MG63 (cell line): ENCODE measurements at regions not wholly inside any gene's neighbourhood (a gene's known extent, or its start where the extent isn't known, plus 50 kb on each side); places are given as distances from the start of the nearest gene placed in this dataset.
"Not testable (repeated sequence)": the region's sequence is repeated elsewhere in the genome, so short reads cannot be mapped to it uniquely, and the experiment has no call there.

Source experiments
- DNase-seq: peaks from one replicate; pipeline ENCODE4 v3.0.0-alpha.2; 2020
- H3K27me3 ChIP-seq: fragments of 250-450 bp; sonication (Bioruptor Pico); 2 replicates; pipeline ENCODE4 v1.5.1; 2020; ENCODE audit warnings: mild to moderate bottlenecking, moderate library complexity
- H3K36me3 ChIP-seq: fragments of 250-450 bp; sonication (Bioruptor Pico); 2 replicates; pipeline ENCODE4 v1.5.1; 2020; ENCODE audit warnings: mild to moderate bottlenecking, moderate library complexity
- H3K4me3 ChIP-seq: fragments of 250-450 bp; sonication (Bioruptor Pico); 2 replicates; pipeline ENCODE4 v1.5.1; 2020; ENCODE audit warnings: mild to moderate bottlenecking, moderate library complexity
- H3K9me3 ChIP-seq: fragments of 250-450 bp; sonication (Bioruptor Pico); 2 replicates; pipeline ENCODE4 v1.5.1; 2020; ENCODE audit warnings: mild to moderate bottlenecking, moderate library complexity

DNA sequence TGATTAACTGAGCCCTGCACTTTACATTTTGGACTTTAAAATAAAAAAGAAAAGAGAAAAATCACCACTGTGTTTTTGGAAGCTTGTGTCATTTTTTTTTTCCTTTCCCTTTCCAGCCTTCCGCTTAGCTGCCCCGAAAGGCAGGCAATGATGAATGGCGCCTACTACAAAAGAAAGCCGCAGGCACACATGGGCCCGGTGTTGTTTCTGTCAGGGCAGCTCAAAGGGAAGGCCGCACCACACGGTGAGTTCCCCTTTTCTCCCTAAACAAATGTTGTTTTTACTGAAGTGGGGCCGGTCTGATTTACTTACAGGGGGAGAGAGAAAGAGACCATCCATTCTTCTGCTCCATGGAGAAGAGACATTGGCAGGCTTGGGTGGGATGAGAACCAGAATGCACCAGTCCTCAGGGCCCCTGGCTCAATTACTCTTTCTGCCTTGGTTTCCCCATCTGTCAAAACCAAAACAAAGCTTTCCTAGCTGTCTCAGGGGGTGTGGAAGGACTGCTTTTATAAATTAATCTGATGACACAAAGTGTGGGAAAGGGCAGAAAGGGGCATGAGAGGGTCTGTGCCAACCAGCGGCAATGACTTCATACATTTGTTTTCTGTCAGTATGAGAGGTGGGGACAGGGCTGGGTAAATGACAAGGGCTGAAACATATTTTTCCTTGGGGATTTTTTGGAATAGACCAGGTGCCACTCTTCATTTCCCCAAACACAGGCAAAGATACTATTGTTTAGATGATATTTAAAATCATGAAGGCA, 91.4 kb upstream of the PLXNA2 start:
- no peaks in the 10 kb centered on the region for H3K9me3 ChIP-seq

DNA sequence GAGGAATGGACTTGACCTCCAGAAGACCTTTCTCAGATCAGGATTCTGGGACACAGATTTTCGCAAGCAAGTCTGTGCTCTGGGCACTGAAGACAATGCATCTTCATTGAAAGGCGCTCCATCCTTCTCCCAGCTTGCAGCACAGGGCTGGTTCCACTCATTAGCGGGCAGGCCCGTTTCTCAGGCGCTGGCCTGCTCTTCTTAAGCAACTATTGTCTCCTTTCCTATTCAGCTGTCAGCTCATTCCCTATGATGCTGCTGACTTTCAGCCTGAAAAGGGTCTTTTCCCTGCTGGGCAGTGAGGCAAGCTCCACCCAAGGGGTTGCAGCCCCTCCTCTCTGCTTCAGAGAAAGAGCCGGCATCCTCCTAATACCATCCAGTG, 91.9 kb upstream of the PLXNA2 start:
- Histone ChIP-seq H3K36me3 (no peaks in the 10 kb centered on the region), H3K4me3 (no peak overlapping the region), H3K27me3 (peaks cover 9% of the 10 kb centered on the region), H3K9me3 (no peaks in the 10 kb centered on the region)
- DNase-seq: no peak

More for the DNA sequence above, 91.4 kb upstream of the PLXNA2 start:
- Histone ChIP-seq H3K4me3 (no peak overlapping the region), H3K27me3 (peaks cover 14% of the 10 kb centered on the region), H3K36me3 (no peaks in the 10 kb centered on the region)
- DNase-seq: no peak

DNA sequence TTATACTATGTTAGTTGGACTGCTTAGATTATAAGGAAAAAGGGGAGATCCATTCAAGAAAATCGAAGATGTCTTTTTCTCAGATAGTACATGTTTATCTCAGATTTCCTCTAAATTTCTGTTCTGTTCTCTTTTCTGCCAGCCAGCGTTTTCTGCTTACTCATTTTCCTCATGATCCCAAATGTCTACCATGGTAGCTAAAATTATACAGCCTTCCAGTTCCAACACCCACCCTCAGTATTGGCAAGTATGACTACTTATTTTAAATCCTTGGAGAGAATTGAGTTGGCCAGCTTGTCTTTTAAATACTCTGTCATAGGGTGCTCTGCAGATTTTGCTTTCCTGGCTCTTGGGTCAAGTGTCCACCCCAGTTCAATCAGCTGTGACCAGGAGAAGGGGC, 95.7 kb upstream of the PLXNA2 start:
- H3K9me3 ChIP-seq: no peaks in the 10 kb centered on the region
- no peak overlapping the region for H3K4me3 ChIP-seq
- H3K36me3 ChIP-seq: no peaks in the 10 kb centered on the region
- peaks cover 2% of the 10 kb centered on the region; the same call in 1 of the 2 replicates for H3K27me3 ChIP-seq
- DNase-seq: no peak

DNA sequence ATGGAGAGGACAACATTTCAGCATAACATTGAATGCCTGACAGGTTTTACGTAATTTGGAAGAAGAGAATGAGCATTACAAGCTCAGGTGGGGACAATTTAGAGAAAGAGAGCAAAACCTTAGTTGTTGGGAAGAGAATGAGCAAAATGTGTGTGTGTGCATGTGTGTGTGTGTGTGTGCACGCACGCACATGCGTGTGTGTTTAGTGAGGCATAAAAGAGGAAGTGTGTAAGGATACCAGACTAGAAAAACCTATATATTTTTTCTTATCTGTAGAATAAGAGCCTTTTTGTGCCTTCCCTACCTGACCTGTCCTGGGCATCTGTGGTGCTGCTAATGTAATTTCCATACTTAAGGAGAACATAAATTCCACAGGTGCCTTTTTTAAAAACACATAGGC, 99.0 kb upstream of the PLXNA2 start:
- no peak for DNase-seq
- Histone ChIP-seq H3K4me3 (no peak overlapping the region), H3K9me3 (no peaks in the 10 kb centered on the region)

DNA sequence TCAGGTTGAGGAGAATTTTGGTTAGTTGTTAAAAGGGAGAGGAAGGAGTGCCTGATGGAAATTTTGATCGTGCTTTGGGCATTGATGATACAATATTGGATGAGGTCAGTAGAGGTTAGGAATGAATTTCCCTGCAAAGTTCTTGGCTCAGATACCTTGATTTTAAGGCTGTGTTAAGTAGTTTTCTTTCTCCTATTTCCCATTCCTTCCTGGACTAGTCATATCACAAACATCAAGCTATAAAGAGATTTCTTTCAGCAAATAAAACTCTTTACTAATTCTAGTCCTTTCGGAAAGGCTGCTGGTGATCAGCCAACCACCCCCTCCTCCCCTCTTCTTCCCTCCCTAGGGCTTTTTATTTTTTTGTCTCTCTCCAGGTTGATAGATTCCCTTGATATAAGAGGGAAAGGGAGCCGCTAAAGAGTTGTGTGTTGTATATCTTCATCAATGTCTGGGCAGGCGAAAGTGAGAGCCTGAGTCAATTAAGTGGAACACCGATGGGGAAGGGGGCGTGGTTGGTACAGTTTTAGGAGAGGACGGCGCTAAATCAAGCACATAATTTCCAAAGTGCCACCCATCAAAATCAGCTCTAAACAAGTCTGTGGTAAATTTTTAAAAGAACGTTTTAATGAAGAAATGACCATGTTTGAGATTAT, 100.1 kb upstream of the PLXNA2 start:
- Histone ChIP-seq H3K27me3 (peaks cover 2% of the 10 kb centered on the region; the same call in 1 of the 2 replicates), H3K4me3 (no peak overlapping the region), H3K9me3 (no peaks in the 10 kb centered on the region), H3K36me3 (no peaks in the 10 kb centered on the region)
- DNase-seq: no peak

More for the DNA sequence above, 99.0 kb upstream of the PLXNA2 start:
- peaks cover 2% of the 10 kb centered on the region; the same call in 1 of the 2 replicates for H3K27me3 ChIP-seq
- H3K36me3 ChIP-seq: no peaks in the 10 kb centered on the region

DNA sequence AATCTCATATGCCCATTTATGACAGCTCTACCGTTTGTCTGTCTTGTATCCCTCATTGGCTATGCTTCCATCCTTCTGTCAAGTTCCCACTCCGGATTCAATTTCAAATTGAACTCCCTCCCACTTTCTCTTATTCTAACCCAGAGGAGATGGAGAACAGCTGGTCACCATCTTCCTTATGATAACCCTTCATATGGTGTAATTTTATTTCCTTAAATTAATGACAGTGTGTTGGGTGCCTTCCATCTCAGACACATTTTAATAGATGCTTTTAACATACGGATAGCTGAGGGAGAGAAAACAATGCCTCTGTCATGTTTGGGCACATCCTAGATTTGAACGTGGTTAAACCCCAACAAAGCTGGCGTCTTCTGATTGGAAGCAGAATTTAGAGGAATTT, 103.0 kb upstream of the PLXNA2 start:
- no peak overlapping the region for H3K4me3 ChIP-seq
- no peak for DNase-seq
- no peaks in the 10 kb centered on the region for H3K9me3 ChIP-seq
- no peaks in the 10 kb centered on the region for H3K36me3 ChIP-seq
- peaks cover 2% of the 10 kb centered on the region; the same call in 1 of the 2 replicates for H3K27me3 ChIP-seq

DNA sequence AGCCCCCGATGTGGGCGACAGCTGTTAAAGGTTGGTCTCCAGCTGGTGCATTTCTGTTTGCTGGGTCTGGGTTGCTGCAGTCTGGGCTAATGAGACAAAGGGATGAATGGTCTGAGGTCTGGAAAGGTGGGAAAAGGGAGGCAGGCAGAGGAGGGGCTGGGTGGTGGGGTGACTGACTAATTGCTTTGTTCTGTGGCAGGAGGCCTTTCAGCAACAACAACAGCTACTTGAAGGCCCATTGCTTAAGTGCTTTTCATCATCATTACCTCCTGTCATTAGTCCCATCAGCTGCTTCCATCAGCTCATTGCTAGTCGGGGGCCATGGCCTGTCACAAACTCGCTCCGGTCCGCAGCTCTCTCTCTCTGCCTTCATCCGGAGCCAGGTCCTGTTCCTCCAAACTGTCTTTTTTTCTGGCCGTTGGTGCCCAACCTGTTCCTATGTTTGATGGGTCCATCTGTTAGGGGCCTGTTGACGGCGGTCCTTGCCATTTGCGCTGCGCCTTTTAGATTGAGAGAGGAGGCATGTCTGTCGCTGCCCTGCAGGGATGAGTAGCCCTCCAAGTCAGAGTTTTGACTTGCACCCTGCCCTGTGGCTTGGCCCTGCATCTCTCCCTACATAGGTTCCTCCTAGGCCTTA, 105.6 kb upstream of the PLXNA2 start:
- Histone ChIP-seq H3K4me3 (no peak overlapping the region), H3K27me3 (no peaks in the 10 kb centered on the region), H3K9me3 (no peaks in the 10 kb centered on the region), H3K36me3 (no peaks in the 10 kb centered on the region)
- DNase-seq: no peak

DNA sequence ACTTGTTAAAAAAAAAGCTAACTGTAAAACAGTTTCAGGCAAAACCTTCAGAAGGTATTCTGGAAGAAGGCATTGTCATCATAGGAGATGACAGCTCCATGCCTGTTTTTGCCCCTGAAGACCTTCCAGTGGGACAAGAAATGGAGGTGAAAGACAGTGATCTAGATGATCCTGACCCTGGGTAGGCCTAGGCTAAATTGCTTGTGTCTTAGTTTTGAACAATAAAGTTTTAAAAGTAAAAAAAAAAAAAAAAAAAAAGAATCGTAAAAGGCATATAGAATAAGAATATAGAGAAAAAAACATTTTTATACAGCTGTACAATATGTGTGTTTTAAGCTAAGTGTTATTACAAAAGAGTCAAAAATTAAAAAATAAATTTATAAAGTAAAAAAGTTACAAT, 106.6 kb upstream of the PLXNA2 start:
- no peaks in the 10 kb centered on the region for H3K9me3 ChIP-seq
- H3K4me3 ChIP-seq: no peak overlapping the region
- H3K27me3 ChIP-seq: no peaks in the 10 kb centered on the region
- no peaks in the 10 kb centered on the region for H3K36me3 ChIP-seq
- no peak for DNase-seq

DNA sequence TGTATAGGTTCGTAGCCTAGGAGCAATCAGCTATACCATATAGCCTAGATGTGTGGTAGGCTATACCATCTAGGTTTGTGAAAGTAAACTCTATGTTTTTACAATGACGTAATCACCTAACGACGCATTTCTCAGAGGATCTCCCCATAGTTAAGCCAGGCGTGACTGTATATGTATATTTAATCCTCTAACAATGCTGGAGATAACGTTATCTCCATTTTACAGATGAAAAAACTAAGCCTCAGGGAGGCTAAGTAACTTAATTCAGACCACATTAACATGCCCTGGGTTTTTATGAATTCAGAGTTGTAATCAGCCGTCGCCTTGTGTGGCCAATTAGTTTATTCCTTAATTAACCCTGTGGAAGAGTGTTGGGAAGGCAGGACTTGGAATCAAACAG, 107.7 kb upstream of the PLXNA2 start:
- Histone ChIP-seq H3K36me3 (no peaks in the 10 kb centered on the region), H3K9me3 (no peaks in the 10 kb centered on the region), H3K27me3 (no peaks in the 10 kb centered on the region), H3K4me3 (no peak overlapping the region)
- no peak for DNase-seq

DNA sequence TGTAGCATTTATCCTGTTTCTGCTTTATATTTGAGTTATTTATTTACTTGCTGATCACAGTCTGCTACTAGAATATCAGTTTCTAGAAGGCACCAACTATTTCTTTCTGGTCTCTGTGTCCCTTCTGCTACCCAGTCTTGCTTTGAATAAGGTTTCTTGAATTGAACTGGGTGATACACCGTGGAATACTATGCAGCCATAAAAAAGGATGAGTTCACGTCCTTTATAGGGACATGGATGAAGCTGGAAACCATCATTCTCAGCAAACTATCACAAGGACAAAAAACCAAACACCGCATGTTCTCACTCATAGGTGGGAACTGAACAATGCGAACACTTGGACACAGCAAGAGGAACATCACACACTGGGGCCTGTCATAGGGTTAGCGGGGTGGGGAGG, 109.6 kb upstream of the PLXNA2 start:
- H3K4me3 ChIP-seq, H3K36me3 ChIP-seq, DNase-seq, H3K27me3 ChIP-seq, H3K9me3 ChIP-seq: not testable (repeated sequence)

DNA sequence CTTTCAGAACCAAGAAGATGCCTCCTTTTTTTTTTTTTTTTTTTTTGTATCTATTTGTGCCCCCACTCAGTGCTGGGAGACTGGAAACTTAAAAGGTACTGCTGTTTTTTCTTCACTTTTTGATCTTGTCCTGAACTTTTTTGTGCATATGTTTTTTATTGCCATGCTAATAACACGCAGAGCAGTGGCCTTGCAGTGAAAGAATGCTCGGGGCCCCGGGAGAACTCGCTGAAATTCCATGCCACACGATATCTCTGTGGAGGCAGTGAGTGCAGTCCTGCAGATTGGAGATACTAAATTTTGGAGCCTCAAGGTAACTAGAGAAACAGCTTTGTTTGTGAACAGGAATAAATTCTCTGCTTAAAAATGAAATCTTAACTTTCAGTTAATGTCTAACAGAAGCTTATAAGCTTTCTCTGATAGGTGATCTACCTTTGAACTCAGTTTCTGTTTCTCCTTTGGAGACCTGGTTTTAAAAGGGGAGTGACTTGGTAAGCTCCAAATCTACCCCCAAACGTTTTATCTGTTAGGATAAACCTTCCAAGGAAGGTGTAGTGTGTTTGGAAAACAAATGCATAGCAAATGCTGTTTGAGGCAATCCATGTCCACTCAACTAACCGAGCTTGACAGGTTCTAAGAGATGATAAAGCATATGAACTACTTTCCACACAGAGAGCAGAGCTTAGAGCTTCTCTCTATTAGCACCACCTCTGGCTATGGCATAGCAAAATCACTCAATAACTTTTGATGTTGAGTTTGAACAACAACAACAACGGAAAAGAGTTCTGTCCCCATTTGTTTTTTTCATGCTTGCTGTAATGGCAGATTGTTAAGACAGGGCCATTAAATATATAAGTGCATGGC, 113.7 kb upstream of the PLXNA2 start:
- no peak overlapping the region for H3K4me3 ChIP-seq
- no peak for DNase-seq
- H3K9me3 ChIP-seq: no peaks in the 10 kb centered on the region
- 0 out of 2 replicates have a peak, but pooled peaks cover 3% of the 10 kb centered on the region for H3K27me3 ChIP-seq
- H3K36me3 ChIP-seq: no peaks in the 10 kb centered on the region

DNA sequence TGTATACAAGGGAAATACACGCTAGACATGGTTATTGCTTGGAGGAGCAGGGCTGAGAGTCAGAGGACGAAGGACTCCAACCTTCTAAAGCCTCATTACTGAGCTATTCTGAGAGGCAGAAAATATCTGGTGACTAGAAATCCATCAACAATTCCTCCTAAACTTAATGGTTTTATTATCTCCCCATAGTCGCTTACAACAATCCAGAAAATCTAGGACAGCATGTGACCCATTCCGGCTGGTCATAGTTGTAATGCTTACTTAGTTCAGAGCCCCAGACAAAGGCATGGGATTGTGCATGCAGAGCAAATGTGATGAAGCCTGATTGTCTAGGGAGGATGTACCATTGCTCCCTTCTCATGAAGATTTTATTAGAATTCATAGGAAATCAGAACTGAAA, 114.5 kb upstream of the PLXNA2 start:
- Histone ChIP-seq H3K9me3 (no peaks in the 10 kb centered on the region), H3K4me3 (no peak overlapping the region), H3K27me3 (peaks cover 6% of the 10 kb centered on the region; the same call in 1 of the 2 replicates), H3K36me3 (no peaks in the 10 kb centered on the region)
- DNase-seq: no peak

DNA sequence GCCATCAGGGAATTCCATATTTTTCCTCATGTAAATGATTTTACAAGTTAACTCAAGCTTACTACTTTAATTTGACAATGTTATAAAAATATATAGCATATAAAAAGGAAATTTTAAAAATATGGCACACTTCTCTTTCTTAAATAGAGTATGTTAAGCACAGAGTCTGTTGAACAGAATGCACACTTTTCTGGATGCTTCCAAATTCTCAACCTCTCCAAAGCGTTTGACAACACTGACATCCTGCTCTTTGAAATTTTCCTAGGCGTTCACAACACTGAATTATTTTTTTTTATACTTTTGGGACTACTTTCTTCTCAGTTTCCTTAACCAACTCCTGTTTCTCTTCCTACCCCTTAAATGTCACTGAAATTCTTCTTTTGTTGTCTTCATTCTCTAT, 117.8 kb upstream of the PLXNA2 start:
- DNase-seq: no peak
- H3K9me3 ChIP-seq: no peaks in the 10 kb centered on the region
- H3K4me3 ChIP-seq: no peak overlapping the region
- H3K27me3 ChIP-seq: peaks cover 15% of the 10 kb centered on the region; the same call in 1 of the 2 replicates
- no peaks in the 10 kb centered on the region for H3K36me3 ChIP-seq

DNA sequence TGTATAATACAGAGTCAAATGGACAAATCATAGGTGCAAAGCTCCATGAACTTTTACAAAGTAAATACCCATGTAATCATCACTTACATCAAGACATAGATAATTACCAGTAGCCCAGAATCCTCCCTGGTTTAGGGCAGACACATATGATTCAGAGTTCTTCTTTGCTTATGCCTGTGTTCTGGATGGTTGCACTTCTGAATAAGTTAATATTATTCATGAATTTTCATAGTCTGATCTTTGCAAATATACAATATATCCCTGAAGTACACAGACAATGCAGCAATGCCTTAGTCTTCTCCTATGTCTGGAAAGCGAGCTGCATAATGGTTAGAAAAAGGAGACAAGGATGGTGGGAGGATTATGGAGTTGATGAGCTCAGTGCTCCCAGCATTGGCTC, 122.4 kb upstream of the PLXNA2 start:
- DNase-seq: no peak
- H3K4me3 ChIP-seq: no peak overlapping the region

DNA sequence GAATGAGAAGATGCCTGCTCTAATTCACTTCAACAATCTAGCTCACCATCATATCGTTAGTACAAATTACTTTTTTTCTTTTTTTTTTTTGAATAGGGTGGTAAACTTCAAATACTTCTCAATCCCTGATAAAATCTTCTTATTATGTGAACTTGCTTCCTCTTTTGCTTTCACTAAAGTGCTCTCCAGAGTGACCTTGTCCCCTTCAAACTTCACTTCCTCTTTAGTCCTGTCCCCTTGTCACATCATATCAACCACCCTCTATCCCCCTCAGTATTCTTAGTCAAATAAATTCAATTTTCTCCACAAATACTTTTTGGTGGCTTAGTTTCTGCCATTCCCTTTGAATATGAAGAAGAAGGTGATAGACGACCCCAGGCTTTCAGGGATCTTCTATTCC, 124.9 kb upstream of the PLXNA2 start:
- H3K4me3 ChIP-seq: no peak overlapping the region
- DNase-seq: no peak

More for the DNA sequence above, 122.4 kb upstream of the PLXNA2 start:
- peaks cover 18% of the 10 kb centered on the region; the same call in 1 of the 2 replicates for H3K27me3 ChIP-seq
- no peaks in the 10 kb centered on the region for H3K36me3 ChIP-seq
- no peaks in the 10 kb centered on the region for H3K9me3 ChIP-seq

DNA sequence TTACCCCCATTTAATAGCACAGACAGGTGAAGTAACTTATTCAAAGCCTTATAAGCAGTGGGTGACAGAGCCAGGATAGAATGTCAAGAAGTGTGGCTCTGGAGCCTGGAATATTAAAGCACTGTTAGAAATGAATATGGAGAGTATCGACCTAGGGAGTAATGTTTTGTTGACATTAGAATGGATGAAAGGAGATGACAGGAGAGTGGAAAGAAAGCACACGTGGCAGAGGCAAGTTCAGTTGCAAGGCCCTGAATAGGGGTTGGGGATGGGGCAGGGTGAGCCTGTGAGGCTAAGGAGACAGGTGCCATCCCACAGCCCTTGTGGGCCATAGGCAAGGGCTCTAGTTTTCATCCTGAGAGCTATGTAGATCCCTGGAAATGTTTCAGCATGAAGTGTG, 125.5 kb upstream of the PLXNA2 start:
- Histone ChIP-seq H3K4me3 (no peak overlapping the region), H3K36me3 (no peaks in the 10 kb centered on the region), H3K27me3 (peaks cover 7% of the 10 kb centered on the region; the same call in 1 of the 2 replicates), H3K9me3 (no peaks in the 10 kb centered on the region)
- no peak for DNase-seq

More for the DNA sequence above, 124.9 kb upstream of the PLXNA2 start:
- no peaks in the 10 kb centered on the region for H3K9me3 ChIP-seq
- H3K27me3 ChIP-seq: peaks cover 10% of the 10 kb centered on the region; the same call in 1 of the 2 replicates
- no peaks in the 10 kb centered on the region for H3K36me3 ChIP-seq
